Caco-2 (cell line): ENCODE measurements at regions not wholly inside any gene's neighbourhood (a gene's known extent, or its start where the extent isn't known, plus 50 kb on each side); places are given as distances from the start of the nearest gene placed in this dataset.

Source experiments
- BruUV-seq: library from RNA; stranded (reverse); fragments of 400-500 nt; replicated peaks from 2 replicates; lab custom pipeline; 2021; lab: Mats Ljungman, UMichigan
- CTCF ChIA-PET: fragments of 300-600 bp; sonication (Branson Sonifier 250); formaldehyde crosslinking; loops from one replicate; lab custom pipeline; 2022; ENCODE audit warnings: antibody characterized with exemption; lab: Charles Lee
- POLR2A ChIA-PET: fragments of 300-600 bp; sonication (Branson Sonifier 250); formaldehyde crosslinking; loops from one replicate; lab custom pipeline; 2022; ENCODE audit warnings: antibody characterized with exemption; lab: Charles Lee
- DNase-seq, 2 experiments: peaks; one replicate each; pipeline versions ENCODE4 v3.0.0 to v3.0.0-alpha.2; 2020 to 2022
- H3K27me3 ChIP-seq: replicated peaks from 2 replicates; pipeline ENCODE4 v1.6.0; 2011; ENCODE audit warnings: low read length; ENCODE audit not compliant: control insufficient read depth, insufficient read depth
- H3K36me3 ChIP-seq: 2 replicates; pipeline ENCODE4 v1.5.1; 2011; ENCODE audit warnings: low read length; ENCODE audit not compliant: control insufficient read depth, insufficient read depth
- H3K4me1 ChIP-seq: fragments of 250-450 bp; sonication (Bioruptor Pico); 2 replicates; pipeline ENCODE4 v1.5.1; 2020; ENCODE audit warnings: mild to moderate bottlenecking
- H3K4me3 ChIP-seq: 2 replicates; pipeline ENCODE4 v1.5.1; 2011; ENCODE audit warnings: low read depth, mild to moderate bottlenecking, control low read depth, low read length
- H3K9me3 ChIP-seq: fragments of 250-450 bp; sonication (Bioruptor Pico); 2 replicates; pipeline ENCODE4 v1.5.1; 2020; ENCODE audit warnings: mild to moderate bottlenecking, moderate library complexity
- H3K27ac Mint-ChIP-seq: one replicate; pipeline ENCODE4 v1.8.0; 2022; ENCODE audit warnings: mixed read lengths; ENCODE audit not compliant: unreplicated experiment
- H3K27me3 Mint-ChIP-seq: one replicate; pipeline ENCODE4 v1.8.0; 2022; ENCODE audit warnings: mixed read lengths; ENCODE audit not compliant: insufficient read depth, unreplicated experiment
- H3K36me3 Mint-ChIP-seq: one replicate; pipeline ENCODE4 v1.8.0; 2022; ENCODE audit warnings: mild to moderate bottlenecking, mixed read lengths; ENCODE audit not compliant: insufficient read depth, unreplicated experiment
- H3K4me1 Mint-ChIP-seq: one replicate; pipeline ENCODE4 v1.8.0; 2022; ENCODE audit warnings: low read depth, mixed read lengths; ENCODE audit not compliant: unreplicated experiment
- H3K4me3 Mint-ChIP-seq: one replicate; pipeline ENCODE4 v1.8.0; 2022; ENCODE audit warnings: mild to moderate bottlenecking, moderate library complexity, mixed read lengths; ENCODE audit not compliant: unreplicated experiment
- H3K9me3 Mint-ChIP-seq: one replicate; pipeline ENCODE4 v1.8.0; 2022; ENCODE audit warnings: mixed read lengths; ENCODE audit not compliant: unreplicated experiment
- CTCF ChIP-seq, 2 experiments: fragments of 200-600 bp in 1 of 2; IDR thresholded peaks; 1 replicate in 1 of 2; 2 replicates in 1 of 2; pipeline versions ENCODE4 v1.5.1 to v1.8.0; 2011 to 2022; ENCODE audit warnings: antibody characterized with exemption in 1 of 2, control low read depth in 1 of 2, inconsistent platforms in 1 of 2, low read depth in 1 of 2, low read length in 1 of 2, mild to moderate bottlenecking in 1 of 2, moderate library complexity in 1 of 2; ENCODE audit not compliant: insufficient read depth in 1 of 2, severe bottlenecking in 1 of 2, unreplicated experiment in 1 of 2
- intact Hi-C: fragments of 100-400 bp; cut with micrococcal nuclease; formaldehyde crosslinking; loops from one replicate; pipeline ENCODE4 v1.10.0; 2022; ENCODE audit not compliant: unreplicated experiment

GRCh38 chr5:2917524-2917923 lies 166.0 kb upstream of the IRX2 start:
- no peaks in the 10 kb centered on the region for H3K4me1 Mint-ChIP-seq
- POLR2A ChIA-PET = no interaction called here
- TF ChIP-seq CTCF (IDR thresholded peaks at IDR 0.05; ENCODE audit: insufficient read depth in 1 of 2, low read depth in 1 of 2, low read length in 1 of 2, severe bottlenecking in 1 of 2, unreplicated experiment in 1 of 2) = no peak

GRCh38 chr5:2917093-2917492 lies 165.6 kb upstream of the IRX2 start:
- BruUV-seq = no TSS peak
- Histone ChIP-seq H3K27me3 (no peaks in the 10 kb centered on the region), H3K36me3 (no peaks in the 10 kb centered on the region), H3K9me3 (peaks cover 17% of the 10 kb centered on the region), H3K4me1 (no peaks in the 10 kb centered on the region), H3K4me3 (no peak overlapping the region)
- ChIA-PET POLR2A (no interaction called here), CTCF (no interaction called here)
- Mint-ChIP-seq H3K27me3 (peaks cover 5% of the 10 kb centered on the region), H3K36me3 (no peaks in the 10 kb centered on the region), H3K27ac (no peak overlapping the region), H3K4me1 (no peaks in the 10 kb centered on the region), H3K9me3 (no peaks in the 10 kb centered on the region), H3K4me3 (no peak overlapping the region)
- no peak for DNase-seq
- intact Hi-C loops = no loop called here
- TF ChIP-seq CTCF (IDR thresholded peaks at IDR 0.05; ENCODE audit: insufficient read depth in 1 of 2, low read depth in 1 of 2, low read length in 1 of 2, severe bottlenecking in 1 of 2, unreplicated experiment in 1 of 2) = no peak

More at GRCh38 chr5:2917524-2917923, 166.0 kb upstream of the IRX2 start:
- Histone ChIP-seq H3K36me3 (no peaks in the 10 kb centered on the region), H3K4me3 (no peak overlapping the region), H3K27me3 (no peaks in the 10 kb centered on the region), H3K9me3 (peaks cover 17% of the 10 kb centered on the region), H3K4me1 (no peaks in the 10 kb centered on the region)
- CTCF ChIA-PET = no interaction called here
- DNase-seq = no peak
- H3K27me3 Mint-ChIP-seq = peaks cover 5% of the 10 kb centered on the region
- intact Hi-C loops = no loop called here
- no peaks in the 10 kb centered on the region for H3K9me3 Mint-ChIP-seq
- H3K36me3 Mint-ChIP-seq = no peaks in the 10 kb centered on the region
- no TSS peak for BruUV-seq
- H3K27ac Mint-ChIP-seq = no peak overlapping the region
- H3K4me3 Mint-ChIP-seq = no peak overlapping the region

DNA sequence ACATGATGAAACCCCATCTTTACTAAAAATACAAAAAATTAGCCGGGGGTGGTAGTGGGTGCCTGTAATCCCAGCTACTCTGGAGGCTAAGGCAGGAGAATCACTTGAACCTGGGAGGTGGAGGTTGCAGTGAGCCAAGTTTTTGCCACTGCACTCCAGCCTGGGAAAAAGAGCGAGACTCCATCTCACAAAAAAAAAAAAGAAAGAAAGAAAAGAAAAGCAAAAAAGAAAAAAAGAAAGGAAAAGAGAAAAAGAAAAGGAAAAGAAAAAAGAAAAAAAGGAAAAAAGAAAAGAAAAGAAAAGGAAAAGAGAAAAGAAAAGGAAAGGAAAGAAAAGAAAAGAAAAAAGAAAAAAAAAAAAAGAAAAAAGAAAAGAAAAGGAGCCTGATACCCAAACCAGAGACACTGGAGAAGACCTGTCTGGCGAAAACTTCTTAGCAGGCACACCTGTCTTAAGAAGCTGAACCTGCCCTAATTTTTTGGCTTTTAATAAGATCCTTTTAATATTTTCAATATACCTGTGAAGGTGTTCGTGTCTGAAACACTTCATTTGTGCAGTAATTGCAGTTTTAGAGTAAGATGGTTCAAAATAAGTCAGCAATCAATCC lies 164.7 kb upstream of the IRX2 start:
- POLR2A ChIA-PET = no interaction called here
- Mint-ChIP-seq H3K4me1 (no peaks in the 10 kb centered on the region), H3K27ac (no peak overlapping the region), H3K36me3 (no peaks in the 10 kb centered on the region), H3K4me3 (no peak overlapping the region), H3K27me3 (peaks cover 10% of the 10 kb centered on the region), H3K9me3 (no peaks in the 10 kb centered on the region)
- CTCF ChIA-PET = no interaction called here
- Histone ChIP-seq H3K4me1 (no peaks in the 10 kb centered on the region), H3K27me3 (no peaks in the 10 kb centered on the region), H3K4me3 (no peak overlapping the region), H3K36me3 (no peaks in the 10 kb centered on the region), H3K9me3 (peaks cover 15% of the 10 kb centered on the region)
- TF ChIP-seq CTCF (IDR thresholded peaks at IDR 0.05; ENCODE audit: insufficient read depth in 1 of 2, low read depth in 1 of 2, low read length in 1 of 2, severe bottlenecking in 1 of 2, unreplicated experiment in 1 of 2) = no peak
- intact Hi-C loops = no loop called here
- no peak for DNase-seq
- no TSS peak for BruUV-seq
